ENCODE measurements at regions not wholly inside any gene's neighbourhood (a gene's known extent, or its start where the extent isn't known, plus 50 kb on each side); places are given as distances from the start of the nearest gene placed in this dataset.
"Not testable (repeated sequence)": the region's sequence is repeated elsewhere in the genome, so short reads cannot be mapped to it uniquely, and the experiment has no call there.

GRCh38 chr7:73170902-73171301, 85.1 kb upstream of the SPDYE9 start:
- not testable (repeated sequence) for DNase-seq

DNA sequence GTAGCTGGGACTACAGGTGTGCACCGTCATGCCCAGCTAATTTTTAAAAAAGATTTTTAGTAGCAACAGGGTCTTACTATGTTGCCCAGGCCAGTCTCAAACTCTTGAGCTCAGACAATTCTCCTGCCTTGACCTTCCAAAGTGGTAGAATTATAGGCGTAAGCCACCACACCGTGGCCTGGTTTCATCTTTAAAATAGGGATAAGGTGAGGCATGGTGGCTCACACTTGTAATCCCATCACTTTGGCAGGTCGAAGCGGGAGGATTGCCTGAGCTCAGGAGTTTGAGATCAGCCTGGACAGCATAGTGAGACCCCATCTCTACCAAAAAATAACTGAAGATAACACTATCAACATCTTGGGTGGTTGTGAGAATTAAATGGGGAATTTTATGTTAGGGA, 84.6 kb upstream of the SPDYE9 start:
- not testable (repeated sequence) for DNase-seq

DNA sequence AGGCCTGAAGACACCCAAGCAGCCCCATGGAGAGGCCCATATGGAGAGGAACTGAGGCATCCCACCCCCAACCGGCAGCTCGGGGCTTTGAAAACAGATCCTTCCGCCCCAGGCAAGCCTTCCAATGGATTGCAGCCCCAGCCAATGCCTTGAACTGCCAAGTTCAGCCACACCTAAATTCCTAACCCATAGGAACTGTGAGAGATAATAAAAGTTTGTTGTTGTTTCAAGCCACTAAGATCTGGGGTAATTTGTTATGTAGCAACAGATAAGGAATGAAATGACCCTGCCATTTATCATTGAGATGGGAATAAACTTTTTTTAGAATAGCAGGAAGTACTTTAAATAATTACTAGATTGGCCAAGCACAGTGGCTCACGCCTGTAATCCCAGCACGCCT, 80.3 kb upstream of the SPDYE9 start:
- not testable (repeated sequence) for DNase-seq

- DNase-seq, result not testable (repeated sequence)
These were observed 76.8 kb upstream of the SPDYE9 start for GRCh38 chr7:73162680-73163079.

DNA sequence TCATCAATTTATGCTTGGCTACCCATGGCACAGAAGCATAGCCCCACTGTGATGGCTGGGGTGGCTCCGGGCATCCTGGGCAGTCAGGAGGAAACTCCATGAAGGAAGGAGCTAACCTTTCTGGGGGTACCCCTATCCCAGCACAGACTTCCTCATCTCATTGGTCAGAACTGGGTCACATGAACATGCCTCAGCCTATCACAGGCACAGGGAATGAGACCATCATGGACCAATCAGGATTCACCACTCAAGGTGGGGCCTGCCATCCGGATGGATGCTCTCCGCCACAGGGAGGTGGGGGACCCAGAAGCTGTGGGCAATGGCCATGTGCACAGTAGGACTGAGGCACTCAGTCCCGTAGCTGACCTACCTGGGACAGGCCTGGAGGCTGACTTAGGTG, 75.9 kb upstream of the SPDYE9 start:
- not testable (repeated sequence) for DNase-seq

DNA sequence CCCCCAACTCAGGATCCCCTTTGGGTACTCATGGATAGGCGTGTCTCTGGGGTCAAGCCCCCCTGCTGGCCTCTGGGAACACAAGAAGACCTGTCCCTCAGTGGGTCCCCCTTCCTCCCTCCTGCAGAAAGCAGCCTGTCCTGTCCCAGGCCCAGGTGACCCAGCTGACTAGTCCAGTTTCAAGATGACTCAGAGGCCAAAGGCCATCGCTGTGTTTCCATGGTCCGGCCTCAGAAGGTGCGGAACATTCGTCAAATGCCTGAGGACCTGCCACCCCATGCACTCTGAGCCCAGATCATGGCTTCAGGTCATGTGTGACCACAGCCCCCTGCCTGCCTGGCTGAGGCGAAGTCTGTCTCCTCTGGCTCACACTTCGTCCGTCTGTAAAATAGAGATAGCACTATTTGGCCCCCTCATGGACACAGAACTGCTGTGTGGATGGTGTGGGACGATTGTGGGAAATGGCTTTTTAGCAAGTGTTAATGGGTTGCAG, 71.4 kb upstream of the SPDYE9 start:
- not testable (repeated sequence) for DNase-seq

- not testable (repeated sequence) for DNase-seq
These were observed 70.8 kb upstream of the SPDYE9 start for GRCh38 chr7:73156510-73157168.

GRCh38 chr7:73154586-73155038, 68.8 kb upstream of the SPDYE9 start:
- not testable (repeated sequence) for DNase-seq

DNA sequence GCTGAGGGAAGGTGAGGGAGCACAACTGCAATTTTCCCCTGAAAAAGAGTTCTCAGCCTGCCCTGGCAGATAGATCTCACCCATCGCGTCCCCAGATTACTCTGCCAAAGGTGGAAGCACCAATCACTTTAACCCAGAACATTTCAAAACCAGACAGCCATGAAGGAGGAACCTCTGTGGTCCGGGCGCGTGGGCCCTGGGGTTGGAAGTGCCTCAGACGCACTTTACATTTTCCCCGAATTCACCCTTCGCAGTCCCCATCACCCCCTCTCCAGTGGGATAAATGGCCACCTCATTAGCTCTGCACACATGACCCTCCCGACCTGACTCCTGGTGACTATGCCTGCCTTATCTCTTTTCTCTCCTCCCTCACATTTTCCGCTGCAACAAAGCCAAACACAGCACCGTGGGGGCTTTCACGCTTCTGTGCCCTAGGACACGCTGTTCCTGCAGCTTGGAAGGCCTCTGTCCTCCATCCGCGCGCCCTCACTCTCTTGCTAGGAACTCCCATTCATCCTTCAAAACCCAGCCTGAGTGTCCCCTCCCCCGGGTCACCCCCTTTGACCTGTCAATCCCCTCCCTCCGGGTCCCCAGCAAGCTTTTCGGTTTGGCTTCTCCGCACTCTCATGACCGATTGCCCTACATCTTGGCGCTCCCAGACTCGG, 68.2 kb upstream of the SPDYE9 start:
- not testable (repeated sequence) for DNase-seq

DNA sequence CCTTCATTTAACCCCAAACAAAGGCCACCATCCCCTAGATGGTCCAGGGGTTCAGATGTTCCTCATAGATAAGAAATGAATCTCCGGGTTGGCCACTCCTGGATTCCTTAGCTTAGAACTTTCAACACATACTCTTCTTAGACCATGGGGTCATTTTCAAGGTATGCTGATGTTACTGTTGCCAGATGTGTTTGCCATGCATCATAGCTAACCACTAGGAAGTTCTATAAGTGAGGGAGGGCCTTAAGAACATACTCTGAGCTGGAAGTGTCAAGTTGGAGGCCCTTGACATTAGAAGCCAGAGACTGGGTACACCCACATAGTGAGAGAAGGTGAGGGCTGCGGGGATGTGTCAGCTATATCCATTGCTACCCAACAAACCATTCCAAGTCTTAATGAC, 62.7 kb upstream of the SPDYE9 start:
- not testable (repeated sequence) for DNase-seq

GRCh38 chr7:73147681-73148080, 61.8 kb upstream of the SPDYE9 start:
- DNase-seq, result not testable (repeated sequence)

GRCh38 chr7:73143993-73144392, 58.2 kb upstream of the SPDYE9 start:
- not testable (repeated sequence) for DNase-seq

- DNase-seq, result not testable (repeated sequence)
These were observed 52.1 kb upstream of the SPDYE9 start for GRCh38 chr7:73137922-73138321.

All from left hindlimb (tissue), 1 donor.